ENCODE measurements at regions not wholly inside any gene's neighbourhood (a gene's known extent, or its start where the extent isn't known, plus 50 kb on each side); places are given as distances from the start of the nearest gene placed in this dataset.

GRCh38 chr1:87278825-87279535 is 49.7 kb upstream of the LMO4 start:
- TF ChIP-seq CTCF (conservative IDR thresholded peaks at IDR 0.05; ENCODE audit: low read depth, low read length): no peak
- TF ChIP-seq EZH2 (IDR thresholded peaks at IDR 0.05; ENCODE audit: low read length, unreplicated experiment): no peak
- no peak for TF ChIP-seq EZH2phosphoT487 (IDR thresholded peaks at IDR 0.05; ENCODE audit: borderline replicate concordance, low read length)
